GM12891 (cell line): ENCODE measurements at regions not wholly inside any gene's neighbourhood (a gene's known extent, or its start where the extent isn't known, plus 50 kb on each side); places are given as distances from the start of the nearest gene placed in this dataset.

Experiments used
- POLR2AphosphoS5 ChIP-seq: IDR thresholded peaks from 2 replicates; pipeline ENCODE4 v1.6.1; 2011; ENCODE audit warnings: low read depth, low read length, control low read depth
- TAF1 ChIP-seq: IDR thresholded peaks from 2 replicates; pipeline ENCODE4 v1.6.1; 2011; ENCODE audit warnings: low read depth, low read length, control low read depth

DNA sequence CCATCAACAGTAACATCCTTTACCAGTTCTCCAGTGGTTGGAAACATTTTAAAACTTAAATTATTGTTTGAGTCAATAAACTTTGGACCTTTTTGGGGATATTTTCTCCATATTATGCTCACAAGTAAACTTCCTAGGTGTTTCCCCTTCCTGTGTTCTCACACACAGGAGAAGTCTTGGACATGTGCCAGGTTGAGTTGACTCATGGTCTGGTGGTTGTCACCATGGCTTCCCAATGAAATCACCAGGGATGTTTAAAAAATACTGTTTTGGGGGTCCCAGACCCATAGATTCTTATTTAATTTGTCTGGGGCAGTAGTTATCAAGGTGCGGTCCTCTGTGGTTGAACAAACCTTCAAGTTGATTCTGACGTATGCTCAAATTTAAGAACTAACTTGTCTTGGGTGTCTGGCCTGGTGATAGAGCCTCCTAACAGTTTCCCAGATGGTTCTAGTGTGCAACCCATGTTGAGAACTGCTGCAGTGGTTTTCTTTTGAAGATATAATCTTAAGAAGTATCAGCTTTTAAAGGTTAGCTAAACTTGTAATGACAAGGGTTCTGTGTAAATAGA, 291.8 kb downstream of the EDEM1 start:
- TF ChIP-seq TAF1 (no peak), POLR2AphosphoS5 (no peak)
